ENCODE measurements at regions not wholly inside any gene's neighbourhood (a gene's known extent, or its start where the extent isn't known, plus 50 kb on each side); places are given as distances from the start of the nearest gene placed in this dataset.

- TF ChIP-seq CTCF (IDR thresholded peaks at IDR 0.05; ENCODE audit: insufficient read depth, low read length) = no peak
- TF ChIP-seq POLR2AphosphoS5 (IDR thresholded peaks at IDR 0.05; ENCODE audit: low read depth) = no peak
- TF ChIP-seq REST (IDR thresholded peaks at IDR 0.05; ENCODE audit: insufficient replicate concordance, low read depth) = no peak
- TF ChIP-seq SPI1 (IDR thresholded peaks at IDR 0.05; ENCODE audit: borderline replicate concordance, low read depth) = no peak
Measured at GRCh38 chr19:28196961-28197360, 1016.0 kb downstream of the UQCRFS1 start.
